MM.1S (cell line): ENCODE measurements at regions not wholly inside any gene's neighbourhood (a gene's known extent, or its start where the extent isn't known, plus 50 kb on each side); places are given as distances from the start of the nearest gene placed in this dataset.

Source experiments
- EZH2 ChIP-seq: fragments of 300-600 bp; sonication (generic); optimal IDR thresholded peaks from 2 replicates; pipeline ENCODE3; 2017; ENCODE audit warnings: low read depth, mild to moderate bottlenecking, antibody characterized with exemption, low read length, mixed read lengths
- TF ChIP-seq, protein P1 (sequence below): fragments of 300-600 bp; sonication (generic); IDR thresholded peaks from 2 replicates; pipeline ENCODE4 v1.5.1; 2016; ENCODE audit warnings: antibody characterized with exemption, low read length, mixed read lengths

DNA sequence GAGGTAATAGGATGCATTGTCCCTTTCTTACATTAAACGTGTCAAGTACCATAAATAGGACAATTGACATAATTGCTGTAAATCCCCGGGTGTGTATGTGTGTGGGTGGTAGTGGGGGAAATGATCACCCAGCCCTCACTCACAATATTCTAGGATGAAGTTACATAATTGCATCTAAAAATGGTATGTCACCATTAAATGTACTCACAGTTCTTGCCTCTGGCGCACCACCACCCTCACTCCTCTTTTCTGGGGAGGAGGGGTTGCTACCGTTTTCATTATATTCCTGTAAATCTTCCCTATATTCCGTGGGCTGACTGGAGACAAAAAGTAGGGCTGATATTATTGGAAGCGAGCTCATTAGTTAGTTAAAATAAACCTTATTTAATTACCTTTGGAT, 563.8 kb downstream of the TLR4 start:
- no peak for TF ChIP-seq EZH2
- TF ChIP-seq, protein P1, sequence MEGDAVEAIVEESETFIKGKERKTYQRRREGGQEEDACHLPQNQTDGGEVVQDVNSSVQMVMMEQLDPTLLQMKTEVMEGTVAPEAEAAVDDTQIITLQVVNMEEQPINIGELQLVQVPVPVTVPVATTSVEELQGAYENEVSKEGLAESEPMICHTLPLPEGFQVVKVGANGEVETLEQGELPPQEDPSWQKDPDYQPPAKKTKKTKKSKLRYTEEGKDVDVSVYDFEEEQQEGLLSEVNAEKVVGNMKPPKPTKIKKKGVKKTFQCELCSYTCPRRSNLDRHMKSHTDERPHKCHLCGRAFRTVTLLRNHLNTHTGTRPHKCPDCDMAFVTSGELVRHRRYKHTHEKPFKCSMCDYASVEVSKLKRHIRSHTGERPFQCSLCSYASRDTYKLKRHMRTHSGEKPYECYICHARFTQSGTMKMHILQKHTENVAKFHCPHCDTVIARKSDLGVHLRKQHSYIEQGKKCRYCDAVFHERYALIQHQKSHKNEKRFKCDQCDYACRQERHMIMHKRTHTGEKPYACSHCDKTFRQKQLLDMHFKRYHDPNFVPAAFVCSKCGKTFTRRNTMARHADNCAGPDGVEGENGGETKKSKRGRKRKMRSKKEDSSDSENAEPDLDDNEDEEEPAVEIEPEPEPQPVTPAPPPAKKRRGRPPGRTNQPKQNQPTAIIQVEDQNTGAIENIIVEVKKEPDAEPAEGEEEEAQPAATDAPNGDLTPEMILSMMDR: no peak
